Lung microvascular endothelial cell (primary cell): ENCODE measurements at regions not wholly inside any gene's neighbourhood (a gene's known extent, or its start where the extent isn't known, plus 50 kb on each side); places are given as distances from the start of the nearest gene placed in this dataset.

Experiments
- DNase-seq, 2 donors: peaks; one replicate each; pipeline versions ENCODE4 v3.0.0 to v3.0.0-alpha.2; 2010; ENCODE audit warnings: low read depth in 2 of 2

- DNase-seq: no peak
Measured at GRCh38 chr3:189042832-189043231, 128.9 kb upstream of the TPRG1 start.

DNA sequence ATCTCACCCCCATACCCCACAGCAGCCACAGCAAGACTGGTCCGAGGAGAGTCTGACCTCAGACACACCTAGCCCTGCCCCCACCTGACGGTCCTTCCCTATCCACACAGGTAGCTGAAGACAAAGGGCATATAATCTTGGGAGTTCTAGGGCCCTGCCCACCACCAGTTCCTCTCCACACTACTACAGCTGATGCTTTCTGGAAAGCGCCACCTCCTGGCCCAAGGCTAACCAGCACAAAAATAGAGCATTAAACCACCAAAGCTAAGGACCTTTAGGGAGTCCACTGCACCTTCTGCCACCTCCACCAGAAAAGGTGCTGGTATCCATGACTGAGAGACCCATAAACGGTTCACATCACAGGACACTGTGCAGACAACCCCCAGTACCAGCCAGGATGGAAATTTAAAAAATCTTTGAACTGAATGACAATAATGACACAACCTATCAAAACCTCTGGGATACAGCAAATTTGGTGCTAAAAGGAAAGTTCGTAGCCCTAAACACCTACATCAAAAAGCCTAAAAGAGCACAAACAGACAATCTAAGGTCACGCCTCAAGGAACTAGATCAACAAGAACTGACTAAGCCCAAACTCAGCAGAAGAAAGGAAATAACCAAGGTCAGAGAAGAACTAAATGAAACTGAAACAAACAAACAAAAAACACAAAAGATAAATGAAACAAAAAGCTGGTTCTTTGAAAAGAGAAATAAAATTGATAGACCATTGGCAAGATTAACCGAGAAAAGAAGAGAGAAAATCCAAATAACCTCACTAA, 122.1 kb upstream of the TPRG1 start:
- DNase-seq: peak in 1 of 2 donors; percentile 3

DNA sequence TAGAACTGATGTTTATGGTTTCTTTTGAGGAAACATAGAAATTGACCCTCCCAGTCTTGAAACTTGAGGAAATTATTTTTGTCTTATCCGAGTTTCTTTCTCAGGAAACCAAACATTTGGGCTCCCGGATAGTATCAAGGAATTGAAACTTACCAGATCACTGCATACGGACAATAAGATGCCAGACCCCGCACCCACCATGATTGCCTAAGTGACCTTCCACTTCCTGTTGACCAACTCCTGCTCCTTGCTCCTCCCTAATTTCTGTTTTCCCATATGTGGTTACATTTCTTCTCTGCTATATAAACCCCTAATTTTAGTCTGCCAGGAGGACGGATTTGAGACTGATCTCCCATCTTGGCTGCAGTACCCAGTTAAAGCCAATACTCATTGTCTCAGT, 118.4 kb upstream of the TPRG1 start:
- no peak for DNase-seq

- no peak for DNase-seq
Measured at GRCh38 chr3:189056646-189057335, 115.0 kb upstream of the TPRG1 start.

DNA sequence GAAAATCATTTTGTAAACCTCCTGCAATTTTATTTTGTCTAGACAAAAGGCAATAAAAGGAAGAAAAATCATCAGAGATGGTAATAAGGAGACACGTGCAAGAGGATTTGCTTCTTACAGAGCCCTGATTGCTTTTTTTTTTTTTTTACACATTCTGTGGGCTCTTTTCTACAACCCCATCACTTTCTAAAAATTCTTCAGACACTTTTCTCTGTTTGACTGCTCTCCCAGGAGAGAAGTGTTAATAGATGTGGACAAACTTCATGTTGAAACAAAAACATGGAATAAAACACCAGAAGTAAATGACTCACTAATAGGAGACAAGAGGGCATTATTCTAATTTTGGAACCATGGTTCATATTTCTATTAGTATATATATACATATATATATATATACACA, 114.4 kb upstream of the TPRG1 start:
- DNase-seq: no peak

DNA sequence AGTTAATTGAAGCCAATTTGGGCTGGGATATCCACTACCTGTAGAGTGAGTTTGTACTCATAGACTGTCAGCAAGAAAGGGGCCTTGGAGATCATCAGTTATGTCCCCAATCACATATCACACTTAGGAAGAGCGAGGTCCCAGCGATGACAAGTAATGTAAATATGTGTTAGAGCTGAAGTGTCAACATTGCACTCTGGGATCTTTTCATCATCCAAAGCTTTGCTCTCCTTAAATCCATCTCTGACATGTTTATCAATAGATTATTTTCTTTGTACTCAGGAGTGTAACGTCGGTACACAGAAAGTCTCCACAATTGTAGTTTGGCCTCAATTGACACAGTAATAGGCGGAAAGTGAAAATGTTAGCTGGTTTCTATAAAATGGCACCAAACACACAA, 113.7 kb upstream of the TPRG1 start:
- no peak for DNase-seq

DNA sequence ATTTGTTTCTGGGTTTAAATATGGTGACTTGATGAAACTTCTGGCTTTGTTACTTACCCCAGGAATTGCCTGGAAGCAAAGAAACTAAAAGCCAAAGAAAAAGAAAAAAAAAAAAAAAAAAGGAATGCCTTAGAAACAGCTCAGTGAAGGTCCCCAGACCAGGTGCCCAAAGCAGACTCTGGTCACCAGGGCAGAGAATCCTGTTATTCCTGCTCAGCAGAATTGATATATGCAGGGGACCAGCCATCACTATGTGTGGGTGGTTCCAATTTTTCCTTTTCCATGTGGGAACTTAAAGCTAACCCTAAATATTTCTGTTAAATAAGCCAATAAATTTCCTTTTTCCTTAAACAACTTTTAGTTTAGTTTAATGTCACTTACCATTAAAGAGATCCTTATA, 100.8 kb upstream of the TPRG1 start:
- no peak for DNase-seq

DNA sequence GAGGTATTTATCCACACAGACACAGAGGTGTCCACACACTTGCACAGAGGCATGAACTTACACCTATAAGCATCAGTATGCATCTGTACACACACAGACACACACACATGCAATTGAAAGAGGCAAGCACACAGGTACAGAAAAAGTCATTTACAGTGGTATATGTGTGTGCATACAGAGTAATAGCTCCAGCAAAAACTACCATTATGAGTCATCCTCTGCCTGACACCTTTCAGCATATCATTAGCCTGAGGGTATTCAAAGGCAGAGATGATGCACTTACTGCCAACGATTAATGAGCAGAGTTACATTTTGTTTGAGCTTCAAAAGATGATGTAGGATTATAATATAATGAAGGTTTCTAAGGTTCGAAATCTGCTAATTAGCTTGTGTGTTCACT, 100.3 kb upstream of the TPRG1 start:
- no peak for DNase-seq

DNA sequence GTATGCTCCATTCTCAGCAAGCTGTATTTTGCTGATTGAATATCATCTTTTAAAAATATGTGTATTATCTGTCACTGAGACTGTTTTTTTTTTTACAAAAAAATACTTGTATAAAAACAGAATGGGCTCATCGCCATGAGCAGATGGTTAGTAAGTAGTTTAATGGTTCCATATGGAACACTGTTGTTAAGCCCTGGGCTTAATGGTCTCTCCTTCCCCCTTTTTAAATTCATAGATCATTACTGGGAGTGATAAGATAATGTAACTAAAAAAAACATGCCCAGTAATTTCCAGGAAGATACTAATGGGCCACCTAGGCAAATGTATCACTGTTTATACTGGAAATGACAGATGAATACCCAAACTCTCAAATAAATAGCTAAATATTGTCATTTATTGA, 95.3 kb upstream of the TPRG1 start:
- DNase-seq: no peak

DNA sequence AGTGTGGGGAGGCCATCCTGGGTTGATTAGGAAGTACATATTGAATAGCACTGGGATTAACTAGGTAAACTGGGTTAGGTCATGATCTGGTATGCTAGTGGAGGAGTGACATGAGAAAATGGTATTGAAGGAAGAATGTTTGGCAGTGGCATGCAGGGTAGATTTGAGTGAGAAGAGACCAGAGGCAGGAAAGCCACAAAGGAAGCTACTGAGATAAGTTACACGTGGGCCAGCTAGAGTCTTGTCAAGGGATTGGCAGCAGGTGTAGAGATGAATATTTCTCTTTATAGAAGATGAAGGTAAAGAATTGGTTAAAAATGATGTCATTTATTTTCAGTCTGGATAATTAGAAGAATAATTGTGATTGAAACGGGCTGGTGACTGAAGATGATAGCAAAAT, 91.0 kb upstream of the TPRG1 start:
- no peak for DNase-seq

DNA sequence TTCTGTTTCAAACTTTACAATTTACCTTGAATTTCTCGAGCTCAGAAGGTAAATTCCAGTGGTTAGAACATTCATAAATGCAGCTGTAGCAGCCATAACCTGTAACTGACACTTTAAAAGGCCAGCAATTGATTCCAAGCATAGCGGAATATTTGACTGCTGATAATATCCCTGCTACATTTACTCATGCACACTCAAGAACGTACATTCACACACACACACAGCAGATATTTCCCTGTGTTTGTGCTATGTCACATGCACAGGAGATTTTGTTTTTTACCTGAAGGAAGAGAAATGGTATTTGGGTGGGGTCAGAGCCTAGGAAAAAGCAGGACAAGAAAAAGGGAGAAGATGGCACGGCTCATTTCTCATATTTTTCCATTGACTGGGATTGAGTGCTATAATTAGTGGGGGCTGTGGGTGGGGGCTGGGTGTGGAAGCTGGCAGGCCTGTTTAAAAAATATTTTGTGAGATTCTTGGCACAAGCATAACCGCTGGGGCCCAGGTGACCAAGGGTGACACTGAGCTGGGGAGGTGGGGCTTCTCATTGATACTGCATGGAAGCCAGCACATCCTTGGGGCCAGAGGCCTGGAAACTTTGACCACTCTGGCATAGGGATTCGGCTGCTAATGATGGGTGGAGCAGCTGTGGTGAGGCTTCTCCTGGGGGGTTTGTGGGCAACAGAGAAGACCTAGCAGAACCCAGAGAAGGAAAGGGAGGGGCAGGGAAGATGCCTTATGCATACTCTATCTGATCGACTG, 88.9 kb upstream of the TPRG1 start:
- DNase-seq: no peak

DNA sequence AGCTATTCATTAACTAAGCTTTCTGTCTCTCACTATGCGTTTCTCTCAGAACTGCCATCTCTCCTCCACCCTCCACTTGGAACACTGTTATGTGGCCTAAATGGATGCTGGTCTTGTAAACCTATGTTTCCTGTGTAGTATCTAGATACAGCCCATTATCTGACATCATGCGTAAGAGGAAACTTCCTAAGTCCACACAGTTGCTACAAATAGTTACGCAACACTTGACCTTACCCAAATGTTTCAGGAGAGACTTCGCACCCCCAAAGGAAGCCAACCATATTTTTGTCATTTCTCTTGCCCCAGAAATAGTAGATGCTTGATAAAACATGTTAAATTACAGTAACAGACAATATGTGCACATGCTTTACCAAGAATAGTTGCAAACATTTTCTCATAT, 87.2 kb upstream of the TPRG1 start:
- no peak for DNase-seq

DNA sequence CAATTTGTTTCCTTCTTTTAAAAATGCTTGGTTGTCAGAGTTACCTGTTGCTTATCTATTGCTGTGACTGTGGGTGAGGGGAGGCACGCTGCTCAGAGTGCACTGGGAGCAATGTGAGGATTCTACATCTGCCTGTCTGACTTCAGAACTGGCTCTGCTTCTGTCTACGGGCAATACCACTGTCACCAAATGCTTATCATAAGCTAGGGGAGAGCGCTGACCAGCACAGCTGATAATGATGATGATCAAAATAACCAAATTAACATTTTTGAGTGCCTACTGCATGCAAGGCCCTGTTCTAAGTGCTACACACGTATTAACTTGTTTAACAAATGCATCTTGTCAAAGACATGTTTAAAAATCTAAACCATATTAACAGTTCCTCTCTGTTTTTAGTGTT, 79.2 kb upstream of the TPRG1 start:
- DNase-seq: no peak

GRCh38 chr3:189094539-189094938, 77.2 kb upstream of the TPRG1 start:
- DNase-seq: no peak

DNA sequence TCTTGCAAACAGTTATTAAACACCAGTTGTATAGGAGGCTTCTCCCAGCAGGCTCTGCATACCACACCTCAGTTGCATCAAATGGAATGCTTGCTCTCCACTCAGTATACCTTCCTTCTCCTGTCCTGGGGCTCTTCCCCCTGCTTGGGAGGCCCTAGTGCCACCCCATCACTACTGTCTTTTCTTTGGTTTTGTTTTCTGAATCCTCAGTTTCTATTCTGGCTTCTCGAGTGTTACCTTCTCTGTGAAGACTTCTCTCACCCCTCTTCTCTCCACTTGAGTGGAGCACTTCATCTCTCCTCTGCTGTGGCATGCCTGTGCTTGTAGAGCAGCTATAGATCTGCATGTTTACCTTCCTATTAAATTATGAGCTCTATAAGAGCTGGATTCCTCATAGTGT, 75.7 kb upstream of the TPRG1 start:
- DNase-seq: no peak

DNA sequence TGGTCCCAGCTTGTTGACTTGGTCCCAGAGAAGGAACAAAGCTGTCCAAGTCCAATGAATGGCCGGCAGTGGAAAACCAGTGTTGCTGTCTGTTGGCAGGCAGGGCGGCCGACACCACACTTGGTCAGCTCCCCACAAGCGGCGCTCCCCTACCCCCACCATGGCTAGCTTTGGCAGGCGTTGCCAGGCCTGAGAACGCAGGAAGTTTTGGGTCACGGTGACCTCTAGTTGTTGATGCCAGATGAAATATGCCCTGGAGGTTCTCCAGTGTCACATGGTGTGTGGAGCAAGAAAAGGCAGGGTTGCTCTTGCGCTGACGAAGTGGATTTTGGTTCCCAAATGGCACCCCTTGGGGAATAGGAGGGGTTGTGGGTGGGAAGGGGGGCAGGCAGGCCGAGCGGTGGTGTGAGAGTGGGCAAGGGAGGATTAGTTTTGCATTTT, 72.7 kb upstream of the TPRG1 start:
- DNase-seq: peak in 1 of 2 donors; percentile 62

- no peak for DNase-seq
Measured at GRCh38 chr3:189099505-189100290, 72.1 kb upstream of the TPRG1 start.

GRCh38 chr3:189100866-189101265, 70.9 kb upstream of the TPRG1 start:
- no peak for DNase-seq

GRCh38 chr3:189101594-189101993, 70.2 kb upstream of the TPRG1 start:
- DNase-seq: no peak

DNA sequence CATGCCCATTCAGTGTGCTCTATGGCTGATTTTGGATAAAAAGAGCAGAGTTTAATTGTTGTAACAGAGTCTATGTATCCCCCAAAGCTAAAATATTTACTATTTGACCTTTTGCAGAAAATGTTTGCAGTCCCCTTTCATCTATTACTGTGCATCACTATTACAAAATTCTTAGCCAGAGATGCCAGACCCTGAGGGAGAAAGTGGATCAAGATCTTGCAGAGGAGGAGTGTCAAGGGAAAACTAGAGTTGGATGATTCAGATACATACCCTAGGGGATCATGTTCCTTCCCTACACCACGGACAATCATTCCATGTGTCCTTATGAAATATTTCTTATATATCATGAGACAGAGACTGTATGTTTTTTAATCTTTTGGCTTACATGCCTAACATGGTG, 68.6 kb upstream of the TPRG1 start:
- DNase-seq: no peak

DNA sequence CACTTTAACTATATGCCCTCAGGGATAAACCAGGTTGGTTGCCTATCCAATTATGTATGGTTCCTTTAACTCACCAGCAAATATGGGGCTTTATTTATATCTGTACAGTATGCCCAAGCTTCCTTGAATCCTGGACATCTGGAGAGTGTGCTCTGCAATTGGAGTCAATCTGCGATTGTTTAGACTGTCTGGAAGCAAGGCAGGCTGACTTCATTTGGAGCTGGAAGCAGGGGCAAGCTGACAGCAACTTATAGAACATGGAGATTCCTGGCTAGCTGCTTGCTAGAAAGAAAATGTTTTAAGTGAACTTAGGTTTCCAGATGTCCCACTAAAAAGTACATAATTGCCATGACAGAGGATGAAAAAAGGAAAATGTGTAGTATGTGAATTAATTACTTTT, 63.7 kb upstream of the TPRG1 start:
- DNase-seq: no peak

GRCh38 chr3:189108735-189109134, 63.0 kb upstream of the TPRG1 start:
- DNase-seq: no peak
